Muscle of leg (tissue), 3 donors: ENCODE measurements at regions not wholly inside any gene's neighbourhood (a gene's known extent, or its start where the extent isn't known, plus 50 kb on each side); places are given as distances from the start of the nearest gene placed in this dataset.
"Not testable (repeated sequence)": the region's sequence is repeated elsewhere in the genome, so short reads cannot be mapped to it uniquely, and the experiment has no call there.

Experiments
- DNase-seq: peaks from one replicate; pipeline ENCODE4 v3.0.0; 2013
- H3K27ac ChIP-seq: one replicate; pipeline ENCODE4 v1.5.1; 2013; ENCODE audit warnings: mild to moderate bottlenecking, low read length, control low read depth
- H3K27me3 ChIP-seq: one replicate; pipeline ENCODE4 v1.6.1; 2013; ENCODE audit warnings: low read length; ENCODE audit not compliant: control insufficient read depth, insufficient read depth
- H3K36me3 ChIP-seq: one replicate; pipeline ENCODE4 v1.6.1; 2013; ENCODE audit warnings: low read length; ENCODE audit not compliant: control insufficient read depth, insufficient read depth
- H3K4me1 ChIP-seq: one replicate; pipeline ENCODE4 v1.6.1; 2013; ENCODE audit warnings: low read length; ENCODE audit not compliant: control insufficient read depth, insufficient read depth
- H3K4me3 ChIP-seq: one replicate; pipeline ENCODE4 v1.5.1; 2013; ENCODE audit warnings: low read length, control low read depth
- H3K9me3 ChIP-seq: replicated peaks from 2 replicates; pipeline ENCODE4 v1.6.1; 2013; ENCODE audit warnings: low read depth, low read length; ENCODE audit not compliant: control insufficient read depth
- WGBS: methylation state at CpG from one replicate; pipeline ENCODE4 v1.1.5; 2013; ENCODE audit warnings: missing lambda C conversion rate; ENCODE audit not compliant: insufficient coverage; 5-methylcytosine and 5-hydroxymethylcytosine counted together

- Histone ChIP-seq H3K27me3 (no peaks in the 10 kb centered on the region), H3K36me3 (no peaks in the 10 kb centered on the region), H3K4me1 (no peaks in the 10 kb centered on the region), H3K4me3 (no peak overlapping the region), H3K27ac (no peak overlapping the region), H3K9me3 (peaks cover 4% of the 10 kb centered on the region)
- no peak for DNase-seq
- WGBS: 67% methylated on average over 12 of the region's 14 CpGs
Observed at GRCh38 chr15:98083203-98083910, 122.9 kb downstream of the ARRDC4 start.

- WGBS: 0% methylated on average over 2 of the region's 2 CpGs
- H3K9me3 ChIP-seq: peaks cover 4% of the 10 kb centered on the region
- H3K4me1 ChIP-seq: no peaks in the 10 kb centered on the region
- H3K4me3 ChIP-seq: no peak overlapping the region
- peak; percentile 73 for DNase-seq
- H3K36me3 ChIP-seq: no peaks in the 10 kb centered on the region
- no peak overlapping the region for H3K27ac ChIP-seq
- H3K27me3 ChIP-seq: no peaks in the 10 kb centered on the region
Observed at GRCh38 chr15:98085003-98085639, 124.6 kb downstream of the ARRDC4 start.

GRCh38 chr15:98088307-98088945 lies 127.9 kb downstream of the ARRDC4 start:
- H3K4me3 ChIP-seq, H3K9me3 ChIP-seq, H3K36me3 ChIP-seq, H3K4me1 ChIP-seq, DNase-seq, H3K27ac ChIP-seq, H3K27me3 ChIP-seq: not testable (repeated sequence)
- WGBS: 87% methylated on average over 7 of the region's 35 CpGs

- no CpG with 5 or more reads among the region's 9 CpGs for WGBS
- not testable (repeated sequence) for H3K4me1 ChIP-seq, H3K27ac ChIP-seq, H3K9me3 ChIP-seq, H3K27me3 ChIP-seq, H3K36me3 ChIP-seq, H3K4me3 ChIP-seq, DNase-seq
Observed at GRCh38 chr15:98089352-98089751, 128.8 kb downstream of the ARRDC4 start.

- not testable (repeated sequence) for H3K27me3 ChIP-seq, H3K4me1 ChIP-seq, H3K4me3 ChIP-seq, DNase-seq, H3K36me3 ChIP-seq, H3K27ac ChIP-seq, H3K9me3 ChIP-seq
- no CpG with 5 or more reads among the region's 2 CpGs for WGBS
Observed at GRCh38 chr15:98097986-98098385, 137.5 kb downstream of the ARRDC4 start.

- not testable (repeated sequence) for H3K9me3 ChIP-seq, H3K36me3 ChIP-seq, H3K4me1 ChIP-seq, DNase-seq, H3K27ac ChIP-seq, H3K27me3 ChIP-seq, H3K4me3 ChIP-seq
- WGBS: 28% methylated on average over 2 of the region's 6 CpGs
Observed at GRCh38 chr15:98100606-98101005, 140.1 kb downstream of the ARRDC4 start.

- Histone ChIP-seq H3K27ac (no peak overlapping the region), H3K4me3 (no peak overlapping the region), H3K27me3 (peaks cover under 1% of the 10 kb centered on the region), H3K36me3 (no peaks in the 10 kb centered on the region), H3K9me3 (no peaks in the 10 kb centered on the region), H3K4me1 (no peaks in the 10 kb centered on the region)
- WGBS: 82% methylated on average over 3 of the region's 6 CpGs
- no peak for DNase-seq
Observed at GRCh38 chr15:98103570-98103969, 143.1 kb downstream of the ARRDC4 start.

GRCh38 chr15:98104386-98105151 lies 144.1 kb downstream of the ARRDC4 start:
- H3K27me3 ChIP-seq, H3K4me1 ChIP-seq, H3K9me3 ChIP-seq, H3K4me3 ChIP-seq, DNase-seq, H3K27ac ChIP-seq, H3K36me3 ChIP-seq: not testable (repeated sequence)
- WGBS: 84% methylated on average over 30 of the region's 53 CpGs

- H3K4me3 ChIP-seq, H3K27me3 ChIP-seq, DNase-seq, H3K4me1 ChIP-seq, H3K9me3 ChIP-seq, H3K36me3 ChIP-seq, H3K27ac ChIP-seq: not testable (repeated sequence)
- WGBS: no CpG with 5 or more reads among the region's 10 CpGs
Observed at GRCh38 chr15:98106615-98107194, 146.2 kb downstream of the ARRDC4 start.

GRCh38 chr15:98111806-98112205 lies 151.3 kb downstream of the ARRDC4 start:
- Histone ChIP-seq H3K9me3 (no peaks in the 10 kb centered on the region), H3K27me3 (peaks cover 2% of the 10 kb centered on the region), H3K4me1 (no peaks in the 10 kb centered on the region), H3K4me3 (no peak overlapping the region), H3K36me3 (no peaks in the 10 kb centered on the region), H3K27ac (no peak overlapping the region)
- DNase-seq: no peak
- 40% methylated on average over 1 of the region's 3 CpGs for WGBS
